Endothelial cell of umbilical vein (primary cell): ENCODE measurements at regions not wholly inside any gene's neighbourhood (a gene's known extent, or its start where the extent isn't known, plus 50 kb on each side); places are given as distances from the start of the nearest gene placed in this dataset.

Experiments used
- BruUV-seq: library from RNA; stranded (reverse); fragments of 400-500 nt; replicated peaks from 2 replicates; lab custom pipeline; 2021; lab: Mats Ljungman, UMichigan
- CTCF ChIA-PET: fragments of 300-600, 350-600 bp; sonication (Branson Sonifier 250); formaldehyde crosslinking; loops from one replicate; lab custom pipeline; 2021; ENCODE audit warnings: antibody characterized with exemption, inconsistent platforms; lab: Charles Lee
- POLR2A ChIA-PET: fragments of 300-600, 350-600 bp; sonication (Branson Sonifier 250); formaldehyde crosslinking; loops from one replicate; lab custom pipeline; 2021; ENCODE audit warnings: antibody characterized with exemption, inconsistent platforms; lab: Charles Lee
- DNase-seq: peaks from one replicate; pipeline ENCODE4 v3.0.0-alpha.2; 2011; ENCODE audit warnings: low read depth, low spot score
- FAIRE-seq: peaks from 2 replicates; lab custom pipeline; 2011; peaks lifted over from hg19 to GRCh38; lab: Jason Lieb, UNC
- H2AFZ ChIP-seq: 2 replicates; pipeline ENCODE4 v1.6.0; 2012; ENCODE audit warnings: low read depth, low read length, control low read depth, inconsistent platforms
- H3K27ac ChIP-seq: 2 replicates; pipeline ENCODE4 v1.5.1; 2011; ENCODE audit warnings: low read depth, mild to moderate bottlenecking, control low read depth, low read length, moderate library complexity; ENCODE audit not compliant: insufficient read depth
- H3K27me3 ChIP-seq, 2 experiments: 2 replicates each; pipeline versions ENCODE4 v1.6.0 to v1.6.1; 2011; ENCODE audit warnings: low read length in 2 of 2, mixed read lengths in 1 of 2; ENCODE audit not compliant: control insufficient read depth in 2 of 2, insufficient read depth in 2 of 2
- H3K36me3 ChIP-seq, 2 experiments: 2 replicates in 1 of 2; 3 replicates in 1 of 2; pipeline ENCODE4 v1.5.1; 2011; ENCODE audit warnings: low read length in 2 of 2, mild to moderate bottlenecking in 1 of 2, moderate library complexity in 1 of 2; ENCODE audit not compliant: control insufficient read depth in 2 of 2, insufficient read depth in 2 of 2; ENCODE audit errors: extremely low read depth in 1 of 2
- H3K4me1 ChIP-seq: 3 replicates; pipeline ENCODE4 v1.5.1; 2011; ENCODE audit warnings: mild to moderate bottlenecking, low read length; ENCODE audit not compliant: control insufficient read depth, insufficient read depth; ENCODE audit errors: extremely low read depth
- H3K4me2 ChIP-seq: 2 replicates; pipeline ENCODE4 v1.6.1; 2011; ENCODE audit warnings: low read length, control low read depth, mixed read lengths; ENCODE audit not compliant: insufficient read depth
- H3K4me3 ChIP-seq, 3 experiments: fragments of 200-600 bp in 1 of 3; sonication (generic), shearing (Covaris generic) in 1 of 3; replicated peaks in 1 of 3; 2 replicates each; pipeline ENCODE4 v1.5.1; 2011 to 2016; ENCODE audit warnings: control low read depth in 3 of 3, low read length in 3 of 3, mild to moderate bottlenecking in 2 of 3, inconsistent platforms in 1 of 3, low read depth in 1 of 3, moderate library complexity in 1 of 3; ENCODE audit not compliant: insufficient read depth in 1 of 3
- H3K79me2 ChIP-seq: 2 replicates; pipeline ENCODE4 v1.6.0; 2012; ENCODE audit warnings: low read length, inconsistent platforms; ENCODE audit not compliant: control insufficient read depth, insufficient read depth
- H3K9ac ChIP-seq: replicated peaks from 2 replicates; pipeline ENCODE3; 2011; ENCODE audit warnings: low read length, control low read depth; ENCODE audit not compliant: insufficient read depth; ENCODE audit errors: extremely low read depth
- H3K9me1 ChIP-seq: replicated peaks from 3 replicates; pipeline ENCODE4 v1.6.0; 2011; ENCODE audit warnings: mild to moderate bottlenecking, low read length; ENCODE audit not compliant: control insufficient read depth, insufficient read depth; ENCODE audit errors: extremely low read depth
- H3K9me3 ChIP-seq: replicated peaks from 2 replicates; pipeline ENCODE4 v1.5.1; 2012; ENCODE audit warnings: low read length, inconsistent platforms; ENCODE audit not compliant: control insufficient read depth, insufficient read depth
- H4K20me1 ChIP-seq: replicated peaks from 2 replicates; pipeline ENCODE3; 2011; ENCODE audit warnings: mild to moderate bottlenecking, low read length; ENCODE audit not compliant: control insufficient read depth, insufficient read depth; ENCODE audit errors: extremely low read depth
- EZH2 ChIP-seq: IDR thresholded peaks from 2 replicates; pipeline ENCODE4 v1.6.1; 2012; ENCODE audit warnings: borderline replicate concordance, low read depth, mild to moderate bottlenecking, moderate library complexity, low read length, inconsistent platforms; ENCODE audit not compliant: severe bottlenecking
- FOS ChIP-seq: IDR thresholded peaks from 2 replicates; pipeline ENCODE4 v1.6.1; 2011; ENCODE audit warnings: mild to moderate bottlenecking, low read length, moderate library complexity, borderline replicate concordance; ENCODE audit not compliant: insufficient read depth
- GATA2 ChIP-seq: IDR thresholded peaks from 2 replicates; pipeline ENCODE4 v1.7.0; 2011; ENCODE audit warnings: low read depth, mild to moderate bottlenecking, moderate library complexity, mixed read lengths, low read length; ENCODE audit not compliant: insufficient read length, insufficient read depth
- JUN ChIP-seq: IDR thresholded peaks from 2 replicates; pipeline ENCODE4 v1.6.1; 2011; ENCODE audit warnings: borderline replicate concordance, low read depth; ENCODE audit not compliant: insufficient read length, insufficient read depth
- MYC ChIP-seq: IDR thresholded peaks from one replicate; pipeline ENCODE4 v1.6.1; 2011; ENCODE audit warnings: mild to moderate bottlenecking, low read depth, low read length
- POLR2A ChIP-seq: IDR thresholded peaks from 2 replicates; pipeline ENCODE4 v1.6.1; 2012; ENCODE audit warnings: low read depth, mild to moderate bottlenecking, control low read depth, low read length
- POLR2AphosphoS5 ChIP-seq: IDR thresholded peaks from 2 replicates; pipeline ENCODE4 v1.6.1; 2012; ENCODE audit warnings: low read depth, mild to moderate bottlenecking, control low read depth, low read length, moderate library complexity; ENCODE audit not compliant: insufficient read depth
- dilution Hi-C: fragments of 300-500 bp; cut with MboI; formaldehyde crosslinking; loops from one replicate; pipeline ENCODE4 v1.15.0; 2019; ENCODE audit warnings: low sequenced_read_pairs; ENCODE audit not compliant: extremely low pct_ligation_motif_present
- intact Hi-C: fragments of 100-400 bp; cut with micrococcal nuclease; formaldehyde crosslinking; loops from one replicate; pipeline ENCODE4 v1.10.0; 2022
- TF ChIP-seq, protein P1 (sequence below): IDR thresholded peaks from 2 replicates; pipeline ENCODE4 v1.6.1; 2011; ENCODE audit not compliant: insufficient read depth, insufficient read length
- TF ChIP-seq, protein P2 (sequence below), 2 donors: IDR thresholded peaks; 1 replicate in 1 of 2; 2 replicates in 1 of 2; pipeline ENCODE4 v1.5.1; 2011; ENCODE audit warnings: low read length in 2 of 2, mild to moderate bottlenecking in 2 of 2, moderate library complexity in 2 of 2, control low read depth in 1 of 2, inconsistent platforms in 1 of 2, low read depth in 1 of 2; ENCODE audit not compliant: insufficient read depth in 1 of 2; ENCODE audit errors: extremely low read depth in 1 of 2

DNA sequence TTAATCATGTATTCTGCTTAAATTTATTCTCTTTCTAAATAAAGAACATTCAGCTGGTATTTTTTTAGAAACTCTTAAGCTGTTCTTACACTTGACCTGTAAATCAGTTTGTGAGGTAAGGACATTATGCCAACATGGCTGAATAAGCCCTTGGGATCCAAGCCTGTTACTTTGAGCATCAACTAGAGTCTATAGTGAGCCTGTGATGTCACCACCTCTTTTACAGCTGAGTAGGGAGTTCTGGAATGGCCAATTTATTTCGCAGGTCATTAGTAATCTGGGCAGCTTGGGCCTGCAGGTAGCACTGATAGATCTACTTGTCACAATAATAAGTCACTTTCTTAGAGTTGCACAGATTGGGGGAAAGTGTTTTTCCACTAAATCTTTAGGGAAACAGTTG lies 915.2 kb upstream of the MBL2 start:
- no peaks in the 10 kb centered on the region for H3K36me3 ChIP-seq
- dilution Hi-C loops (no loop called here), intact Hi-C loops (no loop called here)
- H3K79me2 ChIP-seq = no peaks in the 10 kb centered on the region
- no peak overlapping the region for H3K4me2 ChIP-seq
- no peaks in the 10 kb centered on the region for H3K9me1 ChIP-seq
- FAIRE-seq = no peak
- no peak for TF ChIP-seq POLR2AphosphoS5
- no peak for TF ChIP-seq MYC
- TF ChIP-seq EZH2 = no peak
- TF ChIP-seq POLR2A = no peak
- TF ChIP-seq FOS = no peak
- TF ChIP-seq, protein P1, sequence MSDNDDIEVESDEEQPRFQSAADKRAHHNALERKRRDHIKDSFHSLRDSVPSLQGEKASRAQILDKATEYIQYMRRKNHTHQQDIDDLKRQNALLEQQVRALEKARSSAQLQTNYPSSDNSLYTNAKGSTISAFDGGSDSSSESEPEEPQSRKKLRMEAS = no peak
- TF ChIP-seq, protein P2, sequence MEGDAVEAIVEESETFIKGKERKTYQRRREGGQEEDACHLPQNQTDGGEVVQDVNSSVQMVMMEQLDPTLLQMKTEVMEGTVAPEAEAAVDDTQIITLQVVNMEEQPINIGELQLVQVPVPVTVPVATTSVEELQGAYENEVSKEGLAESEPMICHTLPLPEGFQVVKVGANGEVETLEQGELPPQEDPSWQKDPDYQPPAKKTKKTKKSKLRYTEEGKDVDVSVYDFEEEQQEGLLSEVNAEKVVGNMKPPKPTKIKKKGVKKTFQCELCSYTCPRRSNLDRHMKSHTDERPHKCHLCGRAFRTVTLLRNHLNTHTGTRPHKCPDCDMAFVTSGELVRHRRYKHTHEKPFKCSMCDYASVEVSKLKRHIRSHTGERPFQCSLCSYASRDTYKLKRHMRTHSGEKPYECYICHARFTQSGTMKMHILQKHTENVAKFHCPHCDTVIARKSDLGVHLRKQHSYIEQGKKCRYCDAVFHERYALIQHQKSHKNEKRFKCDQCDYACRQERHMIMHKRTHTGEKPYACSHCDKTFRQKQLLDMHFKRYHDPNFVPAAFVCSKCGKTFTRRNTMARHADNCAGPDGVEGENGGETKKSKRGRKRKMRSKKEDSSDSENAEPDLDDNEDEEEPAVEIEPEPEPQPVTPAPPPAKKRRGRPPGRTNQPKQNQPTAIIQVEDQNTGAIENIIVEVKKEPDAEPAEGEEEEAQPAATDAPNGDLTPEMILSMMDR (IDR thresholded peaks at IDR 0.05; ENCODE audit: extremely low read depth in 1 of 2, insufficient read depth in 1 of 2, low read depth in 1 of 2, low read length in 2 of 2) = no peak
- no peak for TF ChIP-seq JUN
- no peak for TF ChIP-seq GATA2
- H3K4me3 ChIP-seq = no peak overlapping the region
- POLR2A ChIA-PET = no interaction called here
- no peaks in the 10 kb centered on the region for H3K27me3 ChIP-seq
- no peak for DNase-seq
- CTCF ChIA-PET = interaction anchor here (0.8 kb wide), 1 partner anchor 66 kb away, joined by 4 read pairs; no protein-coding TSS in a partner anchor
- no peak overlapping the region for H3K27ac ChIP-seq
- H3K9me3 ChIP-seq = no peaks in the 10 kb centered on the region
- no peak overlapping the region for H3K9ac ChIP-seq
- no peaks in the 10 kb centered on the region for H3K4me1 ChIP-seq
- H4K20me1 ChIP-seq = no peaks in the 10 kb centered on the region
- BruUV-seq = no TSS peak
- no peak overlapping the region for H2AFZ ChIP-seq
